ENCODE measurements at regions not wholly inside any gene's neighbourhood (a gene's known extent, or its start where the extent isn't known, plus 50 kb on each side); places are given as distances from the start of the nearest gene placed in this dataset.

GRCh38 chr16:85391769-85392583 is 221.1 kb upstream of the GSE1 start:
- no peak for TF ChIP-seq CTCF (IDR thresholded peaks at IDR 0.05)
- TF ChIP-seq EP300 (IDR thresholded peaks at IDR 0.05; ENCODE audit: borderline replicate concordance in 1 of 2, low read depth in 1 of 2, low read length in 1 of 2): no peak
- TF ChIP-seq POLR2AphosphoS5 (IDR thresholded peaks at IDR 0.05; ENCODE audit: low read depth, low read length): no peak
- TF ChIP-seq EZH2phosphoT487 (IDR thresholded peaks at IDR 0.05; ENCODE audit: borderline replicate concordance, low read depth): no peak
- TF ChIP-seq MXI1 (IDR thresholded peaks at IDR 0.05; ENCODE audit: low read depth, low read length): no peak
- TF ChIP-seq MAX (IDR thresholded peaks at IDR 0.05; ENCODE audit: low read depth): no peak
- TF ChIP-seq CHD2 (IDR thresholded peaks at IDR 0.05; ENCODE audit: low read length, partially characterized antibody): no peak
- no peak for TF ChIP-seq TCF12 (IDR thresholded peaks at IDR 0.05)
- TF ChIP-seq YY1 (IDR thresholded peaks at IDR 0.05; ENCODE audit: low read depth): no peak
- TF ChIP-seq SMC3 (IDR thresholded peaks at IDR 0.05; ENCODE audit: low read depth, low read length): no peak
- TF ChIP-seq NFIC (IDR thresholded peaks at IDR 0.05; ENCODE audit: borderline replicate concordance): no peak
- no peak for TF ChIP-seq ELF1 (IDR thresholded peaks at IDR 0.05)
- TF ChIP-seq FOSL2 (IDR thresholded peaks at IDR 0.05; ENCODE audit: borderline replicate concordance, low read depth): no peak
